Sigmoid colon (tissue), 6 donors: ENCODE measurements at regions not wholly inside any gene's neighbourhood (a gene's known extent, or its start where the extent isn't known, plus 50 kb on each side); places are given as distances from the start of the nearest gene placed in this dataset.

Source experiments
- DNase-seq: peaks from one replicate; pipeline ENCODE4 v3.0.0-alpha.2; 2019
- H3K27ac ChIP-seq, 4 donors: fragments of 200-600 bp; sonication (generic); one replicate each; pipeline ENCODE4 v1.5.1; 2016 to 2019; ENCODE audit warnings: mild to moderate bottlenecking in 1 of 4
- H3K27me3 ChIP-seq, 3 donors: fragments of 200-600 bp; sonication (generic); one replicate each; pipeline ENCODE4 v1.5.1; 2019; ENCODE audit warnings: mild to moderate bottlenecking in 1 of 3
- H3K36me3 ChIP-seq, 4 donors: fragments of 200-600 bp; sonication (generic); one replicate each; pipeline ENCODE4 v1.5.1; 2016 to 2019
- H3K4me1 ChIP-seq, 4 donors: fragments of 200-600 bp; sonication (generic); one replicate each; pipeline ENCODE4 v1.5.1; 2017 to 2019
- H3K4me3 ChIP-seq, 4 donors: fragments of 200-600 bp; sonication (generic); one replicate each; pipeline ENCODE4 v1.5.1; 2017 to 2019; ENCODE audit warnings: mild to moderate bottlenecking in 2 of 4, moderate library complexity in 1 of 4
- H3K9me3 ChIP-seq, 4 donors: fragments of 200-600 bp in 3 of 4; sonication (generic) in 3 of 4; one replicate each; pipeline versions ENCODE4 v1.5.1 to v1.6.1; 2013 to 2019
- EP300 ChIP-seq, 4 donors: sonication (generic); formaldehyde crosslinking; IDR thresholded peaks; one replicate each; pipeline ENCODE4 v1.6.1; 2017; ENCODE audit warnings: antibody characterized with exemption in 4 of 4
- POLR2A ChIP-seq, 2 donors: fragments of 450-650 bp; IDR thresholded peaks; one replicate each; pipeline ENCODE4 v1.6.1; 2016; ENCODE audit warnings: antibody characterized with exemption in 2 of 2, mild to moderate bottlenecking in 2 of 2, moderate library complexity in 2 of 2
- POLR2AphosphoS5 ChIP-seq, 4 donors: sonication (generic); formaldehyde crosslinking; IDR thresholded peaks; one replicate each; pipeline ENCODE4 v1.6.1; 2017; ENCODE audit warnings: antibody characterized with exemption in 4 of 4
- WGBS, 2 donors: extraction: QIAGEN DNeasy Blood & Tissue Kit; methylation state at CpG; one replicate each; pipeline ENCODE4 v1.1.7; 2013; 5-methylcytosine and 5-hydroxymethylcytosine counted together
- intact Hi-C: fragments of 100-400 bp; cut with DNase I; formaldehyde crosslinking; loops from one replicate; pipeline ENCODE4 v1.15.1; 2023
- TF ChIP-seq, protein P1 (sequence below), 4 experiments: fragments of 450-650 bp in 3 of 4; fragments of 200-600 bp in 1 of 4; IDR thresholded peaks; one replicate each; pipeline ENCODE4 v1.5.1; 2016 to 2019; ENCODE audit warnings: antibody characterized with exemption in 4 of 4, mild to moderate bottlenecking in 3 of 4, moderate library complexity in 2 of 4
- donor health status: healthy with polysubstance abuse.
- donor health status: healthy.

- no peak overlapping the region for H3K4me3 ChIP-seq
- H3K27me3 ChIP-seq, result no peaks in the 10 kb centered on the region
- no peak for DNase-seq
- WGBS, 2 donors, result 37 to 65% methylated on average over 7 of the region's 7 CpGs
- peaks cover 0 to 17% (median 16%) of the 10 kb centered on the region in 4 donors for H3K4me1 ChIP-seq
- intact Hi-C loops, result no loop called here
- H3K9me3 ChIP-seq, result no peaks in the 10 kb centered on the region
- H3K27ac ChIP-seq, result peak overlapping the region in 3 of 4 donors; percentile 63 to 71 (median 63)
- no peaks in the 10 kb centered on the region for H3K36me3 ChIP-seq
- TF ChIP-seq, protein P1, sequence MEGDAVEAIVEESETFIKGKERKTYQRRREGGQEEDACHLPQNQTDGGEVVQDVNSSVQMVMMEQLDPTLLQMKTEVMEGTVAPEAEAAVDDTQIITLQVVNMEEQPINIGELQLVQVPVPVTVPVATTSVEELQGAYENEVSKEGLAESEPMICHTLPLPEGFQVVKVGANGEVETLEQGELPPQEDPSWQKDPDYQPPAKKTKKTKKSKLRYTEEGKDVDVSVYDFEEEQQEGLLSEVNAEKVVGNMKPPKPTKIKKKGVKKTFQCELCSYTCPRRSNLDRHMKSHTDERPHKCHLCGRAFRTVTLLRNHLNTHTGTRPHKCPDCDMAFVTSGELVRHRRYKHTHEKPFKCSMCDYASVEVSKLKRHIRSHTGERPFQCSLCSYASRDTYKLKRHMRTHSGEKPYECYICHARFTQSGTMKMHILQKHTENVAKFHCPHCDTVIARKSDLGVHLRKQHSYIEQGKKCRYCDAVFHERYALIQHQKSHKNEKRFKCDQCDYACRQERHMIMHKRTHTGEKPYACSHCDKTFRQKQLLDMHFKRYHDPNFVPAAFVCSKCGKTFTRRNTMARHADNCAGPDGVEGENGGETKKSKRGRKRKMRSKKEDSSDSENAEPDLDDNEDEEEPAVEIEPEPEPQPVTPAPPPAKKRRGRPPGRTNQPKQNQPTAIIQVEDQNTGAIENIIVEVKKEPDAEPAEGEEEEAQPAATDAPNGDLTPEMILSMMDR (IDR thresholded peaks at IDR 0.05), result no peak
- TF ChIP-seq POLR2AphosphoS5 (IDR thresholded peaks at IDR 0.05) (no peak), POLR2A (IDR thresholded peaks at IDR 0.05) (no peak), EP300 (IDR thresholded peaks at IDR 0.05) (no peak)
Measured at GRCh38 chr10:121217331-121217730, 366.2 kb downstream of the WDR11 start.

DNA sequence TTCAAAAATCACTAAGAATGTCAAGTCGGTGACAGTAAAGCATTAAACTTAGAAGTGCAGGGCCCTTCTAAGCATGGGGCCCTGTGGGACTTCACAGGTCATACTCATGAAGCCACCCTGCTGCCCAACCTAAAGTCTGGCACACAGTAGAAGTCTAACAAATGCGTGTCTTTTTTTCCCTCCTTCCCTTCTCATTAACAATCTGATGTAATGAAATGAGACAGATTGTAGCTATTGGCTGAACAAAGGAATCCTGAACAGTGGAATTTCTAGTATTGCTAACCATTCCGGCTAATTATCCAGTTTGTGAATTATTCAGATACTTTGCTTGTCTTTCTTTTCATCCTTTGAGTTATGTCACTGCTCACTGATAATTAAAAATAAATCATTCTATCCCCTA is 369.9 kb downstream of the WDR11 start:
- Histone ChIP-seq H3K4me3 (no peak overlapping the region), H3K27me3 (no peaks in the 10 kb centered on the region), H3K27ac (no peak overlapping the region), H3K36me3 (no peaks in the 10 kb centered on the region), H3K9me3 (no peaks in the 10 kb centered on the region), H3K4me1 (peaks cover 0 to 16% (median 12%) of the 10 kb centered on the region in 4 donors)
- intact Hi-C loops, result no loop called here
- no peak for DNase-seq
- no peak for TF ChIP-seq EP300 (IDR thresholded peaks at IDR 0.05)
- TF ChIP-seq, protein P1 (IDR thresholded peaks at IDR 0.05), result no peak
- no peak for TF ChIP-seq POLR2AphosphoS5 (IDR thresholded peaks at IDR 0.05)
- TF ChIP-seq POLR2A (IDR thresholded peaks at IDR 0.05), result no peak
- WGBS, 2 donors, result 91 to 97% methylated on average over 3 of the region's 3 CpGs

DNA sequence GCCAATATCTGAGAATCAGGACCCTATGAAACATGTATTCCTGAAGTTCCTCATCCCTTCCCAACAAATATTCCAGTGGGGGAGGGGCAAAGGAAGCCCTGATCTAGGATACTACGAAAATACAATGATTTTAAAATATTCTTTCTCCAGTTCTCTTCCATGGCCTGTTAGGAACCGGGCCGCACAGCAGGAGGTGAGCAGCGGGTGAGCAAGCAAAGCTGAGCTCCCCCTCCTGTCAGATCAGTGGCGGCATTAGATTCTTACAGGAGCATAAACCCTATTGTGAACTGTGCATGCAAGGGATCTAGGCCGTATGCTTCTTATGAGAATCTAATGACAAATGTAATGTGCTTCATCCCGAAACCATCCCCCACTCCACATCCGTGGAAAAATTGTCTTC is 370.8 kb downstream of the WDR11 start:
- 84 to 92% methylated on average over 8 of the region's 8 CpGs for WGBS, 2 donors
- no peak for DNase-seq
- TF ChIP-seq EP300 (IDR thresholded peaks at IDR 0.05), result no peak
- no peaks in the 10 kb centered on the region for H3K9me3 ChIP-seq
- H3K4me1 ChIP-seq, result peaks cover 0 to 7% (median 3%) of the 10 kb centered on the region in 4 donors
- H3K27ac ChIP-seq, result no peak overlapping the region
- H3K4me3 ChIP-seq, result no peak overlapping the region
- H3K36me3 ChIP-seq, result no peaks in the 10 kb centered on the region
- intact Hi-C loops, result no loop called here
- H3K27me3 ChIP-seq, result no peaks in the 10 kb centered on the region

GRCh38 chr10:121222842-121223241 is 371.7 kb downstream of the WDR11 start:
- DNase-seq, result no peak
- TF ChIP-seq POLR2A (IDR thresholded peaks at IDR 0.05) (no peak), EP300 (IDR thresholded peaks at IDR 0.05) (no peak), POLR2AphosphoS5 (IDR thresholded peaks at IDR 0.05) (no peak)
- TF ChIP-seq, protein P1 (IDR thresholded peaks at IDR 0.05), result no peak
- Histone ChIP-seq H3K4me1 (no peaks in the 10 kb centered on the region), H3K27me3 (no peaks in the 10 kb centered on the region), H3K27ac (no peak overlapping the region), H3K36me3 (no peaks in the 10 kb centered on the region), H3K9me3 (no peaks in the 10 kb centered on the region), H3K4me3 (no peak overlapping the region)
- 63 to 85% methylated on average over 2 of the region's 2 CpGs for WGBS, 2 donors
- intact Hi-C loops, result no loop called here

GRCh38 chr10:121231079-121231478 is 367.2 kb downstream of the FGFR2 start:
- Histone ChIP-seq H3K27ac (no peak overlapping the region), H3K4me1 (no peaks in the 10 kb centered on the region), H3K36me3 (no peaks in the 10 kb centered on the region), H3K27me3 (no peaks in the 10 kb centered on the region), H3K4me3 (no peak overlapping the region), H3K9me3 (no peaks in the 10 kb centered on the region)
- TF ChIP-seq EP300 (IDR thresholded peaks at IDR 0.05) (no peak), POLR2AphosphoS5 (IDR thresholded peaks at IDR 0.05) (no peak), POLR2A (IDR thresholded peaks at IDR 0.05) (no peak)
- TF ChIP-seq, protein P1 (IDR thresholded peaks at IDR 0.05), result no peak
- no peak for DNase-seq
- intact Hi-C loops, result no loop called here
- WGBS, 2 donors, result 90 to 95% methylated on average over 5 of the region's 5 CpGs
